KOPT-K1 (cell line): ENCODE measurements at regions not wholly inside any gene's neighbourhood (a gene's known extent, or its start where the extent isn't known, plus 50 kb on each side); places are given as distances from the start of the nearest gene placed in this dataset.
"Not testable (repeated sequence)": the region's sequence is repeated elsewhere in the genome, so short reads cannot be mapped to it uniquely, and the experiment has no call there.

Experiments used
- H3K27ac ChIP-seq: fragments of 200-600 bp; sonication (generic); 2 replicates; pipeline ENCODE4 v1.5.1; 2016; ENCODE audit warnings: antibody characterized with exemption, mild to moderate bottlenecking, low read depth, low read length; ENCODE audit not compliant: poor library complexity, severe bottlenecking
- H3K36me3 ChIP-seq: fragments of 200-600 bp; sonication (generic); 2 replicates; pipeline ENCODE4 v1.5.1; 2017; ENCODE audit warnings: antibody characterized with exemption, mild to moderate bottlenecking, low read length, moderate library complexity; ENCODE audit not compliant: insufficient read depth
- H3K9me3 ChIP-seq: fragments of 200-600 bp; sonication (generic); 2 replicates; pipeline ENCODE4 v1.5.1; 2017; ENCODE audit warnings: antibody characterized with exemption, low read length, mild to moderate bottlenecking; ENCODE audit not compliant: insufficient read depth, poor library complexity, severe bottlenecking

- H3K9me3 ChIP-seq: no peaks in the 10 kb centered on the region
- H3K36me3 ChIP-seq: no peaks in the 10 kb centered on the region
- H3K27ac ChIP-seq: no peak overlapping the region
Measured at GRCh38 chr9:90478821-90479220, 163.8 kb downstream of the DIRAS2 start.

- Histone ChIP-seq H3K9me3 (no peaks in the 10 kb centered on the region), H3K27ac (no peak overlapping the region), H3K36me3 (no peaks in the 10 kb centered on the region)
Measured at GRCh38 chr9:90485028-90485427, 157.6 kb downstream of the DIRAS2 start.

- no peaks in the 10 kb centered on the region for H3K36me3 ChIP-seq
- H3K9me3 ChIP-seq: no peaks in the 10 kb centered on the region
- no peak overlapping the region for H3K27ac ChIP-seq
Measured at GRCh38 chr9:90489066-90489465, 153.6 kb downstream of the DIRAS2 start.

DNA sequence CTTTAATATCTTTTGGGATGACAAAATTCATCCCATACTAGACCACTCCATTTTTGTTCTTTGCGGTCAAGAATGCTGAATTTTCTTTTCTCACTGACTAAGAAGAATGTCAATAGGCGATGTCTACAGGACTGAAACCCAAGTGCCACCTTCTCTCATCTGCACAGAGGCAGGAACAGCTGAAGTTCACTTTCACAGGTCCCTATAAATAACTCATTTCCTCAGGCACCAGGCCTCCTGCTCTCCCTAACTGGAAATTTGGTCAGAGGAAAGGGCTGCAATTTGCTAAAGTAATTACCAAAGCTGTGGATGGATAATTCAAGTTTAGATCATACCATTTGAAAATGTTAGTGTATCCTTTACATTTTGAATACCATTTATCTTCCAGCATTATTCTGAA is 142.9 kb downstream of the DIRAS2 start:
- H3K9me3 ChIP-seq: no peaks in the 10 kb centered on the region
- no peak overlapping the region for H3K27ac ChIP-seq
- H3K36me3 ChIP-seq: no peaks in the 10 kb centered on the region

GRCh38 chr9:90502134-90502533 is 140.5 kb downstream of the DIRAS2 start:
- Histone ChIP-seq H3K9me3 (no peaks in the 10 kb centered on the region), H3K27ac (no peak overlapping the region), H3K36me3 (no peaks in the 10 kb centered on the region)

- Histone ChIP-seq H3K27ac (no peak overlapping the region), H3K9me3 (no peaks in the 10 kb centered on the region), H3K36me3 (no peaks in the 10 kb centered on the region)
Measured at GRCh38 chr9:90504486-90504885, 138.1 kb downstream of the DIRAS2 start.

DNA sequence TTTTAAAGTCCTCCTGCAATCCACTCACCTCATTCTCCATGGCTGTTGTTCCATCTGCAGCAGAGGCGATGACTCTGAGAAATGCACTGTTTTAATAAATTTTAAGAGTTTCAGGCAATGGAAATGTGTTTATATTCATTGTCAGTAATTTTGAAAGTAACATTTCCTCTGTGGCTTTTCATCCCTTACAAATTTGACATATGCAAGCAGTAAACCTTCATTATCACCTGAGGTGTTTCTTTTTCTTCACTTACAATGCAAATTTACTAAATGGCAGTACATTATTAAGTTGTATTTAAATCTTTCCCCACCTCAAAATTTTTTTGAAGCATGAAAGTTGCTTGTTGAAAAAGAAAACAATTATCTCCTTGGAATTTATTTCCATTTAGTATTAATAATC is 136.9 kb downstream of the DIRAS2 start:
- Histone ChIP-seq H3K9me3 (no peaks in the 10 kb centered on the region), H3K27ac (no peak overlapping the region), H3K36me3 (no peaks in the 10 kb centered on the region)

DNA sequence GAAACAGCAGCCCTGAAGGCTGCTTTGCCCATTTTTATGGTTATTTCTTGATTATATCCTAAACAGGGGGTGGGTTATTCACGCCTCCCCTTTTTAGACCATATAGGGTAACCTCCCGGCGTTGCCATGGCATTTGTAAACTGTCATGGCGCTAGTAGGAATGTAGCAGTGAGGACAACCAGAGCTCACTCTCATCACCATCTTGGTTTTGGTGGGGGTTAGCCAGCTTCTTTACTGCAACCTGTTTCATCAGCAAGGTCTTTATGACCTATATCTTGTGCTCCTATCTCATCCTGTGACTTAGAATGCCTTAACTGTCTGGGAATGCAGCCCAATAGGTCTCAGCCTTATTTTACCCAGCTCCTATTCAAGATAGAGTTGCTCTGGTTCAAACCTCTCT is 136.2 kb downstream of the DIRAS2 start:
- H3K27ac ChIP-seq, H3K36me3 ChIP-seq, H3K9me3 ChIP-seq: not testable (repeated sequence)

DNA sequence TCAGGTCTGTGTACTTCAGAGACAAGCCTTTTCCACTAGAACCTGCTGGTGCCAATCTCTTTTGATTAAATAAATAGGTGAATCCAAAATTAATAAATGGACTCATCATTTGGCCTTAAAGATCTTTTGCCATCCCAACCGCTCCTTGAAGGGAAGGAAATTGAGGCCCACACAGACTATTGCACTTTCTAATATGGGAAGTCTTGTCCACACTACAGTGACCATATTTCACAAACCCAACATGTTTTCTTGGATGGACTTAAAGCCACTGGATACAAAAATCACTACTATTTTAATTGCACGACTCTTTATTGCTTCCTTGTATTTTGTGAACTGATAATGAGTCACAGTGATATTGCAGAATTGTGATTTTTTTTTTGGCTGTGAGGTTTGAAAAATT is 135.0 kb downstream of the DIRAS2 start:
- no peaks in the 10 kb centered on the region for H3K36me3 ChIP-seq
- H3K27ac ChIP-seq: no peak overlapping the region
- H3K9me3 ChIP-seq: no peaks in the 10 kb centered on the region

DNA sequence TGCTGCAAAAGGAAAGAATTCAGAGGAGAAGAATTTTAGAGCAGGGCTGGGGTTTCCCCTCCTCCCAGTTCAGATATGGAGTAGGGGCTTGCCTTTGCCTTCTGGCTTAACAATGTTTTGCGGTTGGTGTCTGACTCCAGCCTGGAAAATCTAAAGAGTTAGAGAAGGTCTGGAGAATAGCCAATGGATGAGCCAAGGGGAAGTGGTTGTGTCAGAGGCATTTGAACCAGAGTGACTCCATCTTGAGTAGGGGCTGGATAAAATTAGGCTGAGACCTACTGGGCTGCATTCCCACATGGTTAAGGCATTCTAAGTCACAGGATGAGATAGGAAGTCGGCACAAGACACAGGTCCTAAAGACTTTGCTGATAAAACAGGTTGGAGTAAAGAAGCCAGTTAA is 133.7 kb downstream of the DIRAS2 start:
- H3K9me3 ChIP-seq: no peaks in the 10 kb centered on the region
- H3K36me3 ChIP-seq: no peaks in the 10 kb centered on the region
- H3K27ac ChIP-seq: no peak overlapping the region

DNA sequence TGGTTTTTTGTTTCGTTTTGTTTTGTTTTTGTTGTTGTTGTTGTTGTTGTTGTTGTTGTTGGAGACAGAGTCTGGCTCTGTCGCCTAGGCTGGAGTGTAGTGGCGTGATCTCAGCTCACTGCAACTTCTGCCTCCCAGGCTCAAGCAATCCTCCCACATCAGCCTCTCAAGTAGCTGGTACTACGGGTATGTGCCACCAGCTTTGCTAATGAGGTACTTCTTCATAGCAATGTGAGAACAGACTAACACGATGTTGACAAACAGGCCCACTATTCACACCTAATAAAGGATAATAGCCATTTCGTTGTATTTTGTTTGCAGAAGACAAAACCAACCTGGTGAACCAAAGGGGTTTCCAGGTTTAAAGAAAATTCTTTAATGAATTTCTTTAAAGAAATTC is 130.9 kb downstream of the DIRAS2 start:
- Histone ChIP-seq H3K27ac (no peak overlapping the region), H3K36me3 (no peaks in the 10 kb centered on the region), H3K9me3 (no peaks in the 10 kb centered on the region)

GRCh38 chr9:90514877-90515276 is 127.7 kb downstream of the DIRAS2 start:
- Histone ChIP-seq H3K9me3 (no peaks in the 10 kb centered on the region), H3K27ac (no peak overlapping the region), H3K36me3 (no peaks in the 10 kb centered on the region)

DNA sequence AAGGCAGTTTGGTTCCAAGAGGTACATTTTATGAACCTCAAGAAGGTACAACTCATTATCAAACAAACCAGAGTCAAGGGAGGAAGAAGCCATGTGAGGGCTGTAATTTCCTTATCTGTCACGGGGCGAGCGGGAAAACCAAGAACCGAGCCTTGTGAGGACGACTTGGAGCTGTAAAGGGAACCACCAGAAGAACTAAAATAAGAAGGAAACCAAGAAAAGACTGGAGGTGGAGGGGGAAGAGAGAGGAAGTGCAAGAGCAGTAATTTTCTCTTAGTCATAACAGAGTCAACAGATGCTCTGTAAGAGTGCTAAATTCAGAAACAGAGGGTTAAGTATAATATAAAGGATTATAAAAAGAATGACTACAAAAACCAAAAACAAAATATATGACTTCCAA is 127.1 kb downstream of the DIRAS2 start:
- Histone ChIP-seq H3K27ac (no peak overlapping the region), H3K9me3 (no peaks in the 10 kb centered on the region), H3K36me3 (no peaks in the 10 kb centered on the region)

GRCh38 chr9:90517103-90517502 is 125.5 kb downstream of the DIRAS2 start:
- H3K9me3 ChIP-seq: no peaks in the 10 kb centered on the region
- no peak overlapping the region for H3K27ac ChIP-seq
- H3K36me3 ChIP-seq: no peaks in the 10 kb centered on the region

DNA sequence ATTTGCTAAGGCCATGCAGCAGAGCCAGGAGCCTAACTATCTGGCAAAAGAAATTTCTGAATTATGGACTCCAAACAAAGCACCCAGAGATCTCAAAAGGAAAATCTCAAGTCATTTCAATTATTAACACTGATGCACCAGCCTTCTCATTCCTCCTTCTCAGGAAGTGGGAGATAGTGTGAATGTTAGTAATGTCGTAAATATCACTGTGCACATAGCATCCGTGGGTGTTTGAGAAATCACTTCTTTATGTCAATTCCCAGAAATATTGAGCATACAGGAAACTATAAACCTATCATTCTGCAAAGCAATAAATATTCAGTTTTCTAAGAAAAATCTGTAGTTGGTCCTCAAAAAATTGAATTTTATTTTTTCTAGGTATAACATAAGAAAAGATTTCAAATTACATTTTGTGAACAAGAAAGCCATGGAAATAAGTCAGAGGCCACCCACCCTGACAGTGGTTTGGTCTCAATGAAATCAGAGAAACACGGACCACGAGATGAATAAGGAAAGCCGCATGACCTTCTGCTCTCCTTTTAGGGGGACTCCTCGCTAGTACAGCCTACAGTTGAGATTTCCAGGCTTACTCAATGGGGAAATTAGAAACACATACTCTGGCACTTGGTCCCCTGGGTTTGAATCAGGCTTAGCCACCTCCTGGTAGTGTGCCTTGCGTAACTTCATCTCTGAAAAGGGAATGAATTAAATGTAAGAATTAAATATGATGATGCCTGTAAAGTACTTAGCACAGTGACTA is 120.6 kb downstream of the DIRAS2 start:
- H3K9me3 ChIP-seq: no peaks in the 10 kb centered on the region
- no peak overlapping the region for H3K27ac ChIP-seq
- no peaks in the 10 kb centered on the region for H3K36me3 ChIP-seq

DNA sequence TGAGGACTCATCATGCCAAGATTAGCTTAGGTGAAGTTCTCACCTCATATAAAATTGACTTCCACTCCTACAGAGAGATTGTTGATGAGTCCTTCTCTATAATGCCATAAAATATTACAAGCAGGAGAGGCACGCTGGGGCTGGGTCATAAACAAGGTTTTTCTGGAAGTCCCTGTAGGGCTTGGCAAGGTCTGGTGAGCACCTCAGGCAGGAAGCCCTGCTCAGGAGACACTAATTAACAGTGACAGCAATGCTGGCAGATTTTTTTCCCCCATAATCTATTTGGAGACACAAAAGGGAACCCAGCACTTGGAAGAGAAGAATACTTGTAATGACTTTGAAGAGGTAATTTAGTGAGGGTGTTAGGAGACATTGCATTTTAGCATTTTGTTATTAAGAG is 118.7 kb downstream of the DIRAS2 start:
- Histone ChIP-seq H3K9me3 (no peaks in the 10 kb centered on the region), H3K36me3 (no peaks in the 10 kb centered on the region), H3K27ac (no peak overlapping the region)
